ENCODE measurements at regions not wholly inside any gene's neighbourhood (a gene's known extent, or its start where the extent isn't known, plus 50 kb on each side); places are given as distances from the start of the nearest gene placed in this dataset.

DNA sequence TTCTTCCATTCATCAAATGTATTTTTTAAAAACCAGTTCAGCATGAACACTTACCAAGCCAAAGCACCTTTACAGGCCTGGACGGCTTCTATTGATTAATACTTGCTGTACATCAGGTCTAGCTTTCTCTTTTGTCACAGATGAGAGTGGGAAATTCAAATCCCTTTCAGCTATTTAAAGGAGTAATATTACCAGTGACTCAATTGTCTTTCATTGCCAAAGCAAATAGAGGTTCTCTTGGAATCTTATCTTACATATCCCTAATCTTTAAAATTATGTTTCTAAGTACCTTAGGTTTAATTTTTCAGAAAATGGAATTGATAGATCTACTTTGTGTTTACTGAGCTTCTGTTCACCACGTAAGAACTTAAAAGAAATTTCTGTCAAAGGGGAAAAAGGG, 922.9 kb downstream of the NSUN3 start:
- H3K36me3 ChIP-seq, result no peaks in the 10 kb centered on the region
- 76 to 83% methylated on average over 2 of the region's 2 CpGs for WGBS, 2 donors
- no peaks in the 10 kb centered on the region for H3K9me3 ChIP-seq
- intact Hi-C loops (cut with DNase I), result no loop called here
- TF ChIP-seq, protein P1, sequence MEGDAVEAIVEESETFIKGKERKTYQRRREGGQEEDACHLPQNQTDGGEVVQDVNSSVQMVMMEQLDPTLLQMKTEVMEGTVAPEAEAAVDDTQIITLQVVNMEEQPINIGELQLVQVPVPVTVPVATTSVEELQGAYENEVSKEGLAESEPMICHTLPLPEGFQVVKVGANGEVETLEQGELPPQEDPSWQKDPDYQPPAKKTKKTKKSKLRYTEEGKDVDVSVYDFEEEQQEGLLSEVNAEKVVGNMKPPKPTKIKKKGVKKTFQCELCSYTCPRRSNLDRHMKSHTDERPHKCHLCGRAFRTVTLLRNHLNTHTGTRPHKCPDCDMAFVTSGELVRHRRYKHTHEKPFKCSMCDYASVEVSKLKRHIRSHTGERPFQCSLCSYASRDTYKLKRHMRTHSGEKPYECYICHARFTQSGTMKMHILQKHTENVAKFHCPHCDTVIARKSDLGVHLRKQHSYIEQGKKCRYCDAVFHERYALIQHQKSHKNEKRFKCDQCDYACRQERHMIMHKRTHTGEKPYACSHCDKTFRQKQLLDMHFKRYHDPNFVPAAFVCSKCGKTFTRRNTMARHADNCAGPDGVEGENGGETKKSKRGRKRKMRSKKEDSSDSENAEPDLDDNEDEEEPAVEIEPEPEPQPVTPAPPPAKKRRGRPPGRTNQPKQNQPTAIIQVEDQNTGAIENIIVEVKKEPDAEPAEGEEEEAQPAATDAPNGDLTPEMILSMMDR (IDR thresholded peaks at IDR 0.05), result no peak
- TF ChIP-seq POLR2A (IDR thresholded peaks at IDR 0.05), result no peak
- H3K27me3 ChIP-seq, result no peaks in the 10 kb centered on the region
- no peak for DNase-seq
- H3K4me1 ChIP-seq, result no peaks in the 10 kb centered on the region
- no peak overlapping the region for H3K27ac ChIP-seq
- H3K4me3 ChIP-seq (replicated peaks in 1 of 3), result no peak overlapping the region

DNA sequence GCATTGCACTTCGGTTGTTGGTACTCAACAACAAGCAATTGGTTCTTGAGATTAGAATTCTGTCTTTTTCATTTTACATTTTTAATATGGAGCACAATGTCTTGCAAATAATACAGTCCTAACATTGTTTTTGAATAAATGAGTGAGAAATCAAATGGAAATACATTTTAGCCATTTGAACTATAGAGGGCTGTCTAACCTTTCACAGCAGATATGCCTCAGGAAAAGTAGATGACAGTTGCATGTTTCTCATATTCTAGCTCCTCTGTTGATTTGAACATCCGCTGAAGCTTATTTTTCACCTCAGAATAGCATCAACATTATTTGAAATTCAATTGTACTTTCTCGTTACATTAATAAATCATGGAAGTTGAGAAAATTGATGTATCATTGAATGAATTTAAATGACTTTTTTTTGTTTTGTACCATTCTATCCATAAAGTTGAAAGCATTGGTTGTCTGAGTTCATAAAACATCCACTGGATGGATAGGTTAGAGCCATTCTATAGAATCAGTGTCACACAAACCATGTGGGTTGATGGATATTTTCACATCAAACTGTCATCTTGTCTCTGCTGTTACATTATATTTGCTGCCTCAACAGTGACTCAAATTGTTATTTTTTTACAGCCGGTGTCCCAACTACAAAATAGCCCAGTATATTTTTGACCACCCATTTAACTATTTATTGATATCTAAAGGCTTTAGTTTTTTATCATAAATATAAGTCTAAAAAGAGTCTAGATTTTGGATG, 928.3 kb downstream of the NSUN3 start:
- no peak overlapping the region for H3K27ac ChIP-seq
- no peak for DNase-seq
- intact Hi-C loops (cut with DNase I), result no loop called here
- H3K4me3 ChIP-seq (replicated peaks in 1 of 3), result no peak overlapping the region
- TF ChIP-seq, protein P1 (IDR thresholded peaks at IDR 0.05), result peak in 2 of 6 experiments; percentile 7 to 29
- no peak for TF ChIP-seq POLR2A (IDR thresholded peaks at IDR 0.05)
- no peaks in the 10 kb centered on the region for H3K9me3 ChIP-seq
- 80 to 81% methylated on average over 4 of the region's 4 CpGs for WGBS, 2 donors
- no peaks in the 10 kb centered on the region for H3K36me3 ChIP-seq
- no peaks in the 10 kb centered on the region for H3K27me3 ChIP-seq
- no peaks in the 10 kb centered on the region for H3K4me1 ChIP-seq

DNA sequence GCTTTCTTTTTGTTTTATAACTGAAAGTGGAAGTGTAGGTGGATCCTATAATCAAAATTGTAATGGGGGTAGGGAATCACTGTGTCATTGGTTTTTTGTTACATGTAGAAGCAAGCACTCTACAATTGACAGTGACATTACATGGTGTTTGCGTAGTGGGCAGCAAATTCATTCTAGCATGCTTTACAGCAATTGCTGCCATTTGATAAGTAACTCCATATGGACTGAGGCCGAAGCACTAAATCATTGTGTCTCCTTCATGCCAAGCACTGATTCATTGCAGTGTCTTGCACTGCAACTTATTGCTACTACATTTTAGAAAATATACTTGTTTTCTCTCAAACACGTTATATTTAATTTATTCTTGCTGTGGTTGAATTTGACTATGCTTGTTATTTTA, 933.9 kb downstream of the NSUN3 start:
- intact Hi-C loops (cut with DNase I), result no loop called here
- WGBS, 2 donors, result 78 to 81% methylated on average over 3 of the region's 3 CpGs
- no peak overlapping the region for H3K27ac ChIP-seq

DNA sequence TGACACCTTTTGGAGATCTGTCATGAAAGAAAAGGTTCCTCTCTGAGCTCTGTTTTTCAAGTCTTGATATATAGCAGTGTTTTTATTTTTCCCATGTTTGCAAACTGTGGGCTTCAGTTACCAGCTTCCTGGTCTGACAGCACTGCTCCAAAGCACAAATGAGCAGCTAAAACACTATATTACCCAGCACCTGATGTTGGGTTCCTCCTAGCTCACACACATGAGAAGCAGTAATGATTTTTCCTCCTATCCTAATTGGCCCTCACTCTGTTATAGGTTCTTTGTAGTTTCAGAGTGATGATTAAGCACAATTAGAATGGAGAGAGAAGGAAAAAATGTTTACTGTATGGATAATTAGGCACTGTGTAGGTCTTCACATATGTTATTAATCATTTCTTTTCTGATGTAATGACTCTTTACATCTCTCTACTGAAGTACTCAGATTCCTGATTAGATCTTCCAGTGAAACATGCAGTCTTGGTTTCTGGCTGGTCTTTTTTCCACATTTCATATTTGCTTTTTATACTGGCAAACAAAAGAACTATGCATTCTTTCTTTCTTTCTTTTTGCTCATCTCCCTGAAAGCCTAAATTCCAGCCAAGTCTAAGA, 939.7 kb downstream of the NSUN3 start:
- TF ChIP-seq POLR2A (IDR thresholded peaks at IDR 0.05), result no peak
- TF ChIP-seq, protein P1 (IDR thresholded peaks at IDR 0.05), result no peak
- no peak for DNase-seq
- intact Hi-C loops (cut with DNase I), result no loop called here

More for the DNA sequence above, 933.9 kb downstream of the NSUN3 start:
- TF ChIP-seq, protein P1 (IDR thresholded peaks at IDR 0.05), result no peak
- no peak for TF ChIP-seq POLR2A (IDR thresholded peaks at IDR 0.05)
- no peaks in the 10 kb centered on the region for H3K36me3 ChIP-seq
- no peak overlapping the region for H3K4me3 ChIP-seq (replicated peaks in 1 of 3)
- H3K9me3 ChIP-seq, result no peaks in the 10 kb centered on the region
- no peaks in the 10 kb centered on the region for H3K27me3 ChIP-seq
- DNase-seq, result no peak
- no peaks in the 10 kb centered on the region for H3K4me1 ChIP-seq

DNA sequence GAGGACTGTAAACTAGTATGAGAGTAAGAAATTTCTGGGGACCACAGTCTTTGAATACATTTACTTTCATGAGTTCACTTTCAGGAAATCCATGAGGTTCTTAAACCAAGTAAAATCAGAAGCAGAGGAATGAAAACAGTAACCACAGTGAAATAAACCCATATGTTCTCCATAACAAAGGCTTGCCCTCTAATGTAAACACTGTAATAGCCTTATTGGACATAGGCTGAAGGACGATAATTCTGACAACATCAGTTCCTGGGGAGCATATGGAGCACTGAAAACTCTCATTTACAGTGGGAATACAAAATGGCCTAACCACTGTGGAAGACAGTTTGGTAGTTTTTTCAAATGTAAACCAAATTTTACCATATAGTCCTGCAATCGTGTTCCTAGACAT, 965.8 kb downstream of the NSUN3 start:
- no peaks in the 10 kb centered on the region for H3K4me1 ChIP-seq
- WGBS, 2 donors, result 89 to 92% methylated on average over 2 of the region's 2 CpGs

More for the DNA sequence above, 939.7 kb downstream of the NSUN3 start:
- Histone ChIP-seq H3K27me3 (no peaks in the 10 kb centered on the region), H3K4me1 (no peaks in the 10 kb centered on the region), H3K27ac (no peak overlapping the region), H3K4me3 (replicated peaks in 1 of 3) (no peak overlapping the region), H3K9me3 (no peaks in the 10 kb centered on the region), H3K36me3 (no peaks in the 10 kb centered on the region)

More for the DNA sequence above, 965.8 kb downstream of the NSUN3 start:
- H3K36me3 ChIP-seq, result no peaks in the 10 kb centered on the region
- intact Hi-C loops (cut with DNase I), result no loop called here
- no peak overlapping the region for H3K27ac ChIP-seq
- no peaks in the 10 kb centered on the region for H3K9me3 ChIP-seq
- no peak for TF ChIP-seq POLR2A (IDR thresholded peaks at IDR 0.05)
- TF ChIP-seq, protein P1 (IDR thresholded peaks at IDR 0.05), result no peak
- H3K4me3 ChIP-seq (replicated peaks in 1 of 3), result no peak overlapping the region
- no peak for DNase-seq
- H3K27me3 ChIP-seq, result no peaks in the 10 kb centered on the region
